HG02938 (cell line): ENCODE measurements at regions not wholly inside any gene's neighbourhood (a gene's known extent, or its start where the extent isn't known, plus 50 kb on each side); places are given as distances from the start of the nearest gene placed in this dataset.

Source experiments
- ATAC-seq: cut with Tn5 transposase; IDR thresholded peaks from one replicate; pipeline ENCODE4 v1.9.1; 2021; ENCODE audit warnings: mild to moderate bottlenecking, moderate library complexity; ENCODE audit not compliant: unreplicated experiment

GRCh38 chr13:79090552-79091124 lies 315.4 kb downstream of the RBM26 start:
- ATAC-seq, result no peak

- no peak for ATAC-seq
Measured at GRCh38 chr13:79084802-79085424, 321.1 kb downstream of the RBM26 start.

GRCh38 chr13:79081942-79082341 lies 324.1 kb downstream of the RBM26 start:
- no peak for ATAC-seq

GRCh38 chr13:79079351-79079839 lies 326.7 kb downstream of the RBM26 start:
- no peak for ATAC-seq

GRCh38 chr13:79075703-79076102 lies 330.4 kb downstream of the RBM26 start:
- ATAC-seq, result no peak

GRCh38 chr13:79070343-79070974 lies 335.6 kb downstream of the RBM26 start:
- peak; percentile 44 for ATAC-seq

- no peak for ATAC-seq
Measured at GRCh38 chr13:79062291-79062690, 343.8 kb downstream of the RBM26 start.

- ATAC-seq, result no peak
Measured at GRCh38 chr13:79060216-79060615, 345.8 kb downstream of the RBM26 start.

- no peak for ATAC-seq
Measured at GRCh38 chr13:79056706-79057105, 349.3 kb downstream of the RBM26 start.

- ATAC-seq, result no peak
Measured at GRCh38 chr13:79051472-79051871, 354.6 kb downstream of the RBM26 start.

- ATAC-seq, result no peak
Measured at GRCh38 chr13:79044415-79044814, 361.6 kb downstream of the RBM26 start.

- ATAC-seq, result no peak
Measured at GRCh38 chr13:79043208-79043607, 362.8 kb downstream of the RBM26 start.

GRCh38 chr13:79037197-79037596 lies 368.9 kb downstream of the RBM26 start:
- ATAC-seq, result no peak

GRCh38 chr13:79034341-79034740 lies 371.7 kb downstream of the RBM26 start:
- ATAC-seq, result no peak

- ATAC-seq, result no peak
Measured at GRCh38 chr13:79030513-79030912, 371.6 kb upstream of the OBI1 start.

- no peak for ATAC-seq
Measured at GRCh38 chr13:79018166-79018565, 359.2 kb upstream of the OBI1 start.

- ATAC-seq, result no peak
Measured at GRCh38 chr13:79011179-79011578, 352.2 kb upstream of the OBI1 start.

GRCh38 chr13:79003989-79004898 lies 345.3 kb upstream of the OBI1 start:
- ATAC-seq, result no peak

- ATAC-seq, result no peak
Measured at GRCh38 chr13:78999494-78999893, 340.5 kb upstream of the OBI1 start.

- no peak for ATAC-seq
Measured at GRCh38 chr13:78998630-78999315, 339.8 kb upstream of the OBI1 start.
